KMS-11 (cell line): ENCODE measurements at regions not wholly inside any gene's neighbourhood (a gene's known extent, or its start where the extent isn't known, plus 50 kb on each side); places are given as distances from the start of the nearest gene placed in this dataset.

Experiments used
- H2AFZ ChIP-seq: fragments of 200-600 bp; sonication (generic); 2 replicates; pipeline ENCODE4 v1.6.1; 2016; ENCODE audit warnings: antibody characterized with exemption, mixed run types, low read depth
- H3K27ac ChIP-seq: fragments of 200-600 bp; sonication (generic); 2 replicates; pipeline ENCODE4 v1.6.1; 2016; ENCODE audit warnings: mild to moderate bottlenecking, mixed run types
- H3K27me3 ChIP-seq: fragments of 200-600 bp; sonication (generic); 2 replicates; pipeline ENCODE4 v1.6.1; 2017; ENCODE audit warnings: mild to moderate bottlenecking, low read depth, mixed run types, moderate library complexity; ENCODE audit not compliant: insufficient read depth
- H3K36me3 ChIP-seq: fragments of 200-600 bp; sonication (generic); 2 replicates; pipeline ENCODE4 v1.6.1; 2017; ENCODE audit warnings: mild to moderate bottlenecking, mixed run types; ENCODE audit not compliant: insufficient read depth
- H3K4me1 ChIP-seq: fragments of 200-600 bp; sonication (generic); 2 replicates; pipeline ENCODE4 v1.6.1; 2016; ENCODE audit warnings: mild to moderate bottlenecking, low read depth, mixed run types; ENCODE audit not compliant: poor library complexity, severe bottlenecking
- H3K4me2 ChIP-seq: fragments of 200-600 bp; sonication (generic); 2 replicates; pipeline ENCODE4 v1.7.0; 2016; ENCODE audit warnings: mild to moderate bottlenecking, mixed run types
- H3K4me3 ChIP-seq: fragments of 200-600 bp; sonication (generic); IDR thresholded peaks from 2 replicates; pipeline ENCODE4 v1.6.1; 2017; ENCODE audit warnings: low read depth, low read length, mixed read lengths; ENCODE audit not compliant: insufficient read depth
- H3K79me2 ChIP-seq: fragments of 200-600 bp; sonication (generic); 2 replicates; pipeline ENCODE4 v1.6.1; 2016; ENCODE audit warnings: low read depth, mixed run types; ENCODE audit not compliant: insufficient read depth
- H3K9ac ChIP-seq: fragments of 200-600 bp; sonication (generic); 2 replicates; pipeline ENCODE4 v1.6.1; 2016; ENCODE audit warnings: mild to moderate bottlenecking, mixed run types
- H4K20me1 ChIP-seq: fragments of 200-600 bp; sonication (generic); 2 replicates; pipeline ENCODE4 v1.6.1; 2016; ENCODE audit warnings: mild to moderate bottlenecking, mixed run types; ENCODE audit not compliant: insufficient read depth
- TF ChIP-seq, protein P1 (sequence below): fragments of 200-600 bp; sonication (generic); conservative IDR thresholded peaks from 2 replicates; pipeline ENCODE4 v1.6.1; 2017; ENCODE audit warnings: low read depth, mild to moderate bottlenecking, antibody characterized with exemption, low read length, moderate library complexity, mixed read lengths

DNA sequence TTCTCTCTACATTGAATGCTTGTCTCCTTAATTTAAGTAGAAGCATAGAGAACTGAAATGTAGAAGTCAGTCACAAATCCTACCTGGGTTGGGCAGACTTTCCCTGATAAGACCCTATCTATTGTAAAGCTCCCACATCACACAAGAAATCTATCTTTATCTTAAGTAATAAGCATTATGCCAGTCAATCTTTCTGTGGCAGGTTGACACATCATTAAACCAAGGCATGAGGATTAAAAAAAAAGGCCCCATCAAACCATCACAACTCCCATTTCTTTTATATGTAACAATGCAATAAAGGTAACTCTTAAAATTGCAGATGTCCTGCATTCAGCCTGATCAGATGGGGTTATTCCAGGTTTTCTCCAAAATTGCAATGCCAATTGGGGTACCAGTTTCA is 311.8 kb downstream of the TOX3 start:
- Histone ChIP-seq H3K79me2 (no peaks in the 10 kb centered on the region), H3K27me3 (no peaks in the 10 kb centered on the region), H3K36me3 (no peaks in the 10 kb centered on the region), H3K4me3 (no peak overlapping the region), H4K20me1 (no peaks in the 10 kb centered on the region), H3K27ac (no peak overlapping the region), H3K9ac (no peak overlapping the region), H3K4me2 (no peak overlapping the region), H2AFZ (no peak overlapping the region), H3K4me1 (no peaks in the 10 kb centered on the region)
- TF ChIP-seq, protein P1, sequence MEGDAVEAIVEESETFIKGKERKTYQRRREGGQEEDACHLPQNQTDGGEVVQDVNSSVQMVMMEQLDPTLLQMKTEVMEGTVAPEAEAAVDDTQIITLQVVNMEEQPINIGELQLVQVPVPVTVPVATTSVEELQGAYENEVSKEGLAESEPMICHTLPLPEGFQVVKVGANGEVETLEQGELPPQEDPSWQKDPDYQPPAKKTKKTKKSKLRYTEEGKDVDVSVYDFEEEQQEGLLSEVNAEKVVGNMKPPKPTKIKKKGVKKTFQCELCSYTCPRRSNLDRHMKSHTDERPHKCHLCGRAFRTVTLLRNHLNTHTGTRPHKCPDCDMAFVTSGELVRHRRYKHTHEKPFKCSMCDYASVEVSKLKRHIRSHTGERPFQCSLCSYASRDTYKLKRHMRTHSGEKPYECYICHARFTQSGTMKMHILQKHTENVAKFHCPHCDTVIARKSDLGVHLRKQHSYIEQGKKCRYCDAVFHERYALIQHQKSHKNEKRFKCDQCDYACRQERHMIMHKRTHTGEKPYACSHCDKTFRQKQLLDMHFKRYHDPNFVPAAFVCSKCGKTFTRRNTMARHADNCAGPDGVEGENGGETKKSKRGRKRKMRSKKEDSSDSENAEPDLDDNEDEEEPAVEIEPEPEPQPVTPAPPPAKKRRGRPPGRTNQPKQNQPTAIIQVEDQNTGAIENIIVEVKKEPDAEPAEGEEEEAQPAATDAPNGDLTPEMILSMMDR = no peak

- TF ChIP-seq, protein P1 = no peak
- Histone ChIP-seq H3K4me2 (no peak overlapping the region), H3K36me3 (no peaks in the 10 kb centered on the region), H2AFZ (no peak overlapping the region), H3K79me2 (no peaks in the 10 kb centered on the region), H3K27me3 (no peaks in the 10 kb centered on the region), H3K4me1 (no peaks in the 10 kb centered on the region), H3K27ac (no peak overlapping the region), H3K4me3 (no peak overlapping the region), H4K20me1 (no peaks in the 10 kb centered on the region), H3K9ac (no peak overlapping the region)
Measured at GRCh38 chr16:52234626-52235025, 312.3 kb downstream of the TOX3 start.

- H3K9ac ChIP-seq = no peak overlapping the region
- no peaks in the 10 kb centered on the region for H3K27me3 ChIP-seq
- no peak overlapping the region for H3K27ac ChIP-seq
- TF ChIP-seq, protein P1 = no peak
- no peak overlapping the region for H2AFZ ChIP-seq
- no peaks in the 10 kb centered on the region for H3K79me2 ChIP-seq
- no peaks in the 10 kb centered on the region for H3K4me1 ChIP-seq
- H3K4me2 ChIP-seq = no peak overlapping the region
- no peak overlapping the region for H3K4me3 ChIP-seq
- no peaks in the 10 kb centered on the region for H4K20me1 ChIP-seq
- no peaks in the 10 kb centered on the region for H3K36me3 ChIP-seq
Measured at GRCh38 chr16:52229471-52229870, 317.5 kb downstream of the TOX3 start.

DNA sequence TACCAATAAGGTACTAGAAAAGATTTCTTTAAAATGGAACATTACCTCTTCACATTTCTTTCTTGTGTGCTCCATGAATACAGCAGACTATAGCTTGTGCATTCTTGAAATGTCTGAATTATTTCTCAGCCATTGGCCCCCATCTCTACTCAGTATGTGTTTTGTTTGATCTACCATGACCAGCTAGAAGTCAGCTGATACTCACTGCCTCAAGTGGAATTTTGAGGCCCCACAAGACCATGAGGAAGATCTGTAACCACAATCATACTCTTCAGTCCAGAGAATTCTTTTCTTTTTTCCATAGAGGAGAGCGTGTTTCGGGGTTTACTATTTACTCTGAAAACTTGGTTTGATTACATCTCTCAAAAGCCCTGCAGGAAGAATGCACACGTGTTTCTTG is 319.1 kb downstream of the TOX3 start:
- no peak overlapping the region for H3K4me3 ChIP-seq
- no peak overlapping the region for H2AFZ ChIP-seq
- H4K20me1 ChIP-seq = no peaks in the 10 kb centered on the region
- no peak overlapping the region for H3K4me2 ChIP-seq
- H3K4me1 ChIP-seq = no peaks in the 10 kb centered on the region
- no peaks in the 10 kb centered on the region for H3K27me3 ChIP-seq
- H3K79me2 ChIP-seq = no peaks in the 10 kb centered on the region
- H3K9ac ChIP-seq = no peak overlapping the region
- no peaks in the 10 kb centered on the region for H3K36me3 ChIP-seq
- TF ChIP-seq, protein P1 = no peak
- no peak overlapping the region for H3K27ac ChIP-seq
